ENCODE measurements at regions not wholly inside any gene's neighbourhood (a gene's known extent, or its start where the extent isn't known, plus 50 kb on each side); places are given as distances from the start of the nearest gene placed in this dataset.

GRCh38 chr5:62707131-62707530, 128.5 kb downstream of the LRRC70 start:
- no peak overlapping the region for H3K4me3 ChIP-seq (ENCODE audit: low read depth, low read length)
- in situ Hi-C loops (cut with HindIII; ENCODE audit: low sequenced_read_pairs), result no loop called here
- DNase-seq (ENCODE audit: low read depth, low spot score), result no peak
- TF ChIP-seq, protein P1, sequence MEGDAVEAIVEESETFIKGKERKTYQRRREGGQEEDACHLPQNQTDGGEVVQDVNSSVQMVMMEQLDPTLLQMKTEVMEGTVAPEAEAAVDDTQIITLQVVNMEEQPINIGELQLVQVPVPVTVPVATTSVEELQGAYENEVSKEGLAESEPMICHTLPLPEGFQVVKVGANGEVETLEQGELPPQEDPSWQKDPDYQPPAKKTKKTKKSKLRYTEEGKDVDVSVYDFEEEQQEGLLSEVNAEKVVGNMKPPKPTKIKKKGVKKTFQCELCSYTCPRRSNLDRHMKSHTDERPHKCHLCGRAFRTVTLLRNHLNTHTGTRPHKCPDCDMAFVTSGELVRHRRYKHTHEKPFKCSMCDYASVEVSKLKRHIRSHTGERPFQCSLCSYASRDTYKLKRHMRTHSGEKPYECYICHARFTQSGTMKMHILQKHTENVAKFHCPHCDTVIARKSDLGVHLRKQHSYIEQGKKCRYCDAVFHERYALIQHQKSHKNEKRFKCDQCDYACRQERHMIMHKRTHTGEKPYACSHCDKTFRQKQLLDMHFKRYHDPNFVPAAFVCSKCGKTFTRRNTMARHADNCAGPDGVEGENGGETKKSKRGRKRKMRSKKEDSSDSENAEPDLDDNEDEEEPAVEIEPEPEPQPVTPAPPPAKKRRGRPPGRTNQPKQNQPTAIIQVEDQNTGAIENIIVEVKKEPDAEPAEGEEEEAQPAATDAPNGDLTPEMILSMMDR (IDR thresholded peaks at IDR 0.05; ENCODE audit: low read depth, low read length), result no peak

DNA sequence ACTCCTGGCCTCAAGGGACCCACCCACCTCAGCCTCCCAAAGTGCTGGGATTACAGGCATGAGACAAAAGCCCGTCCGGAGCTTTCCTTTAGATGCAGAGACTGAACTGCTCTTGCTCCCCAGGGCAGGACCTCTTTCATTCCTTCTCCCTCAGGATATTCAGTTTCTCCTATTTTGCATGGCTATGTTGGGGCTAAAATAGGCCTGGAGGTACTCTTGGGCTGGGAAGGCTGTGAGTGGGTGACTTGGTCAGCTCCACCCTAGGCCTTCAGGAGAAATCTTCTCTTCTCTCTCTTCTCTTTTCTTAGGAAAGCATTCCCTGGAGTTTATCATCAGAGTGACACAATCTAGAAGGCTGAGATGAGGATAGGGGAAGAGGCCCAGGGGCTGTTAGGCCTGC, 126.4 kb downstream of the LRRC70 start:
- TF ChIP-seq, protein P1 (IDR thresholded peaks at IDR 0.05; ENCODE audit: low read depth, low read length), result no peak
- no peak for DNase-seq (ENCODE audit: low read depth, low spot score)
- in situ Hi-C loops (cut with HindIII; ENCODE audit: low sequenced_read_pairs), result no loop called here
- no peak overlapping the region for H3K4me3 ChIP-seq (ENCODE audit: low read depth, low read length)

DNA sequence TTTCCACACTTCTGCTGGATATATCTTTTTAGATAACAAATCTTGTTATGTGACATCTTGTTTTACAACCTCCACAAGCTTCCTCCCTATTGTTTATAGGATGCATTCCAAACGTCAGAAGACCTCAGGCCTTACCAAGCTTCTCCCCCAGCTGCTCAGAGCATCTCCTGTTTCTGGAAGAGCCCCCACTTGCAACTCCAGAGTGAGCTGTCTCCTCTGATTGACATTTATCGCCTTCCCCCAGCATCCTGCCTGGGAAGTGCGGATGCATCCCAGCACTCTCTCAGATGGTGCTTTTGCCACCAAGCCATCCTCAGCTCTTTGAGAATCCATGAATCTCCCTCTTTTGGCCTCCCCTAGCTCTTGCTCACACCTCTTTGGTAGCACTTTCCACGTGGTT, 123.5 kb downstream of the LRRC70 start:
- in situ Hi-C loops (cut with HindIII; ENCODE audit: low sequenced_read_pairs), result no loop called here
- DNase-seq (ENCODE audit: low read depth, low spot score), result no peak
- TF ChIP-seq, protein P1 (IDR thresholded peaks at IDR 0.05; ENCODE audit: low read depth, low read length), result no peak
- H3K4me3 ChIP-seq (ENCODE audit: low read depth, low read length), result no peak overlapping the region

GRCh38 chr5:62701036-62701435, 122.4 kb downstream of the LRRC70 start:
- no peak for DNase-seq (ENCODE audit: low read depth, low spot score)
- no peak overlapping the region for H3K4me3 ChIP-seq (ENCODE audit: low read depth, low read length)
- TF ChIP-seq, protein P1 (IDR thresholded peaks at IDR 0.05; ENCODE audit: low read depth, low read length), result no peak
- in situ Hi-C loops (cut with HindIII; ENCODE audit: low sequenced_read_pairs), result no loop called here

DNA sequence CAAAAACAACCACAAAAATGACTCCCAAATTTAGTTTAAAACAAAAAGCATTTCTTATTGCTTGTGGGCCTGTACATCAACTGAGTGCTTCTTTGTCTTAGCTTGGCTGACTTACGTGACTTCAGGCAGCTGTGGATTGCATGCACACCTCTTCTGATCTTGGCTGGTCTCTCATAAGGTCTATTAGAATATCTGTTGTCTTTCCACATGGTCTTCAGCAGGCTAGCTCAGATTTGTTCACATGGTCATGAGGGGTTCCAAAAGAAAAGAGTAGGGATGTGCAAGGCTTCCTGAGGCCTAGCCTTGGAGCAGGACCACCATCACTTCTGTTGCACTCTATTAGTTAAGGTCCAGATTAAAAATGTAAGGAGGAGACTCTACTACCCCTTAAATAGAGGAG, 120.1 kb downstream of the LRRC70 start:
- TF ChIP-seq, protein P1 (IDR thresholded peaks at IDR 0.05; ENCODE audit: low read depth, low read length), result no peak
- H3K4me3 ChIP-seq (ENCODE audit: low read depth, low read length), result no peak overlapping the region
- in situ Hi-C loops (cut with HindIII; ENCODE audit: low sequenced_read_pairs), result no loop called here
- DNase-seq (ENCODE audit: low read depth, low spot score), result no peak

GRCh38 chr5:62695274-62695673, 116.7 kb downstream of the LRRC70 start:
- no peak for DNase-seq (ENCODE audit: low read depth, low spot score)
- in situ Hi-C loops (cut with HindIII; ENCODE audit: low sequenced_read_pairs), result no loop called here
- TF ChIP-seq, protein P1 (IDR thresholded peaks at IDR 0.05; ENCODE audit: low read depth, low read length), result no peak
- no peak overlapping the region for H3K4me3 ChIP-seq (ENCODE audit: low read depth, low read length)

Data from astrocyte of the spinal cord (primary cell).